HL-60 (cell line): ENCODE measurements at regions not wholly inside any gene's neighbourhood (a gene's known extent, or its start where the extent isn't known, plus 50 kb on each side); places are given as distances from the start of the nearest gene placed in this dataset.

Source experiments
- DNase-seq, 2 experiments: peaks; one replicate each; pipeline ENCODE4 v3.0.0-alpha.2; 2010 to 2020; ENCODE audit warnings: low read depth in 1 of 2, low spot score in 1 of 2
- H3K27ac ChIP-seq: fragments of 250-450 bp; sonication (Bioruptor Pico); replicated peaks from 2 replicates; pipeline ENCODE4 v1.5.1; 2020; ENCODE audit warnings: mild to moderate bottlenecking, moderate library complexity
- H3K27me3 ChIP-seq: fragments of 250-450 bp; sonication (Bioruptor Pico); 2 replicates; pipeline ENCODE4 v1.5.1; 2021; ENCODE audit warnings: mild to moderate bottlenecking, moderate library complexity; ENCODE audit not compliant: insufficient read depth, poor library complexity, severe bottlenecking
- H3K4me3 ChIP-seq: replicated peaks from 2 replicates; pipeline ENCODE4 v1.5.1; 2011; ENCODE audit warnings: mild to moderate bottlenecking, control low read depth, low read length; ENCODE audit not compliant: insufficient read depth
- GABPA ChIP-seq: IDR thresholded peaks from 2 replicates; pipeline ENCODE4 v1.6.1; 2012; ENCODE audit warnings: low read depth
- POLR2AphosphoS5 ChIP-seq: IDR thresholded peaks from 2 replicates; pipeline ENCODE4 v1.6.1; 2012; ENCODE audit warnings: low read depth
- REST ChIP-seq: IDR thresholded peaks from 2 replicates; pipeline ENCODE4 v1.6.1; 2012; ENCODE audit warnings: low read depth; ENCODE audit not compliant: insufficient replicate concordance
- SPI1 ChIP-seq: IDR thresholded peaks from 2 replicates; pipeline ENCODE4 v1.6.1; 2012; ENCODE audit warnings: low read depth, mild to moderate bottlenecking, borderline replicate concordance
- TF ChIP-seq, protein P1 (sequence below): IDR thresholded peaks from one replicate; pipeline ENCODE4 v1.5.1; 2011; ENCODE audit warnings: low read length, control low read depth, inconsistent platforms; ENCODE audit not compliant: insufficient read depth

DNA sequence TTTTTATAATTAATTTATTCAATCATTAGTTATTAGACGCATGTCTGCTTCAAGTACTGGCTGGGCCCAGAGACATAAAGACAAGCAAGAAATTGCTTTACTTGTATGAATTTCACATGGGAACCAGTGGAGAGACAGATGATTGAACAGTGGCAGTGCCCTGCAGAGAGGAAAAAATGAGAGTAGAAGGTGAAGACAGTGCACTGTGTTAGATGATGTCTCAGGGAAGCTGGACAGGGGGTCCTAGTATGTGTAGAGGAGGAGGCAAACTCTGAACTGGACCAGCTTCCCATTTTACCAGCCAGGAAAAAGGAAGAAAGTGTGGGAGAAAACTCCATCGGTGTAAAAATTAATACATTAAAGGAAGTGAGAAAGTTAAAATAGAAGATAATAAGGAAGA lies 126.0 kb downstream of the BACH1 start:
- Histone ChIP-seq H3K27me3 (no peaks in the 10 kb centered on the region), H3K27ac (no peak overlapping the region), H3K4me3 (no peak overlapping the region)
- DNase-seq: no peak
- no peak for TF ChIP-seq REST
- TF ChIP-seq SPI1: no peak
- no peak for TF ChIP-seq POLR2AphosphoS5
- TF ChIP-seq, protein P1, sequence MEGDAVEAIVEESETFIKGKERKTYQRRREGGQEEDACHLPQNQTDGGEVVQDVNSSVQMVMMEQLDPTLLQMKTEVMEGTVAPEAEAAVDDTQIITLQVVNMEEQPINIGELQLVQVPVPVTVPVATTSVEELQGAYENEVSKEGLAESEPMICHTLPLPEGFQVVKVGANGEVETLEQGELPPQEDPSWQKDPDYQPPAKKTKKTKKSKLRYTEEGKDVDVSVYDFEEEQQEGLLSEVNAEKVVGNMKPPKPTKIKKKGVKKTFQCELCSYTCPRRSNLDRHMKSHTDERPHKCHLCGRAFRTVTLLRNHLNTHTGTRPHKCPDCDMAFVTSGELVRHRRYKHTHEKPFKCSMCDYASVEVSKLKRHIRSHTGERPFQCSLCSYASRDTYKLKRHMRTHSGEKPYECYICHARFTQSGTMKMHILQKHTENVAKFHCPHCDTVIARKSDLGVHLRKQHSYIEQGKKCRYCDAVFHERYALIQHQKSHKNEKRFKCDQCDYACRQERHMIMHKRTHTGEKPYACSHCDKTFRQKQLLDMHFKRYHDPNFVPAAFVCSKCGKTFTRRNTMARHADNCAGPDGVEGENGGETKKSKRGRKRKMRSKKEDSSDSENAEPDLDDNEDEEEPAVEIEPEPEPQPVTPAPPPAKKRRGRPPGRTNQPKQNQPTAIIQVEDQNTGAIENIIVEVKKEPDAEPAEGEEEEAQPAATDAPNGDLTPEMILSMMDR: no peak

GRCh38 chr21:29429218-29429617 lies 130.5 kb downstream of the BACH1 start:
- no peak overlapping the region for H3K4me3 ChIP-seq
- no peak overlapping the region for H3K27ac ChIP-seq
- TF ChIP-seq GABPA: no peak
- TF ChIP-seq SPI1: no peak
- no peak for TF ChIP-seq POLR2AphosphoS5
- no peak for DNase-seq
- no peaks in the 10 kb centered on the region for H3K27me3 ChIP-seq

- no peak overlapping the region for H3K27ac ChIP-seq
- no peak overlapping the region for H3K4me3 ChIP-seq
- no peaks in the 10 kb centered on the region for H3K27me3 ChIP-seq
- DNase-seq: no peak
- TF ChIP-seq REST: no peak
- no peak for TF ChIP-seq GABPA
- no peak for TF ChIP-seq SPI1
- TF ChIP-seq, protein P1: no peak
These were observed 131.3 kb downstream of the BACH1 start for GRCh38 chr21:29430030-29430429.

GRCh38 chr21:29430576-29430975 lies 131.9 kb downstream of the BACH1 start:
- TF ChIP-seq POLR2AphosphoS5 (no peak), REST (no peak), GABPA (no peak), SPI1 (no peak)
- TF ChIP-seq, protein P1: no peak
- Histone ChIP-seq H3K27me3 (no peaks in the 10 kb centered on the region), H3K4me3 (no peak overlapping the region), H3K27ac (no peak overlapping the region)
- DNase-seq: no peak
